Naive thymus-derived CD4-positive, alpha-beta T cell (primary cell): ENCODE measurements at regions not wholly inside any gene's neighbourhood (a gene's known extent, or its start where the extent isn't known, plus 50 kb on each side); places are given as distances from the start of the nearest gene placed in this dataset.

Experiments used
- ATAC-seq: fragments of 150-1000 bp; cut with Tn5 transposase; 2 replicates; pipeline ENCODE4 v1.10.0; 2021; ENCODE audit warnings: mild to moderate bottlenecking, moderate library complexity
- CTCF ChIA-PET: fragments of 350-600 bp; sonication (Branson Sonifier 250); formaldehyde crosslinking; loops from one replicate; lab custom pipeline; 2021; ENCODE audit warnings: antibody characterized with exemption; lab: Charles Lee
- POLR2A ChIA-PET: fragments of 350-600 bp; sonication (Branson Sonifier 250); formaldehyde crosslinking; loops from one replicate; lab custom pipeline; 2021; ENCODE audit warnings: antibody characterized with exemption, inconsistent platforms; lab: Charles Lee
- DNase-seq, 9 donors: peaks; one replicate each; pipeline versions ENCODE4 v3.0.0 to v3.0.0-alpha.2; 2020 to 2022; ENCODE audit warnings: mixed read lengths in 1 of 9
- H3K27ac ChIP-seq: one replicate; pipeline ENCODE4 v1.7.0; 2013; ENCODE audit warnings: mild to moderate bottlenecking, low read depth, low read length, moderate library complexity
- H3K27me3 ChIP-seq, 2 donors: one replicate each; pipeline ENCODE4 v1.7.0; 2013; ENCODE audit warnings: low read length in 2 of 2, mild to moderate bottlenecking in 2 of 2, moderate library complexity in 2 of 2; ENCODE audit not compliant: control insufficient read depth in 2 of 2, insufficient read depth in 2 of 2
- H3K36me3 ChIP-seq, 3 experiments: 1 replicate in 2 of 3; 2 replicates in 1 of 3; pipeline ENCODE4 v1.7.0; 2013; ENCODE audit warnings: low read length in 3 of 3, mild to moderate bottlenecking in 3 of 3, moderate library complexity in 1 of 3; ENCODE audit not compliant: insufficient read depth in 3 of 3, control insufficient read depth in 2 of 3
- H3K4me1 ChIP-seq, 2 donors: one replicate each; pipeline ENCODE4 v1.7.0; 2013; ENCODE audit warnings: low read length in 2 of 2, mild to moderate bottlenecking in 2 of 2, moderate library complexity in 1 of 2; ENCODE audit not compliant: control insufficient read depth in 2 of 2, insufficient read depth in 2 of 2
- H3K4me3 ChIP-seq: 2 replicates; pipeline ENCODE4 v1.7.0; 2013; ENCODE audit warnings: mild to moderate bottlenecking, low read length
- H3K9me3 ChIP-seq, 3 experiments: 1 replicate in 2 of 3; 2 replicates in 1 of 3; pipeline ENCODE4 v1.7.0; 2013; ENCODE audit warnings: low read length in 3 of 3; ENCODE audit not compliant: control insufficient read depth in 2 of 3
- H3K27ac Mint-ChIP-seq, 9 donors: one replicate each; pipeline ENCODE4 v1.8.0; 2020 to 2022; ENCODE audit warnings: mixed read lengths in 9 of 9, mild to moderate bottlenecking in 8 of 9, moderate library complexity in 5 of 9, inconsistent platforms in 2 of 9
- H3K27me3 Mint-ChIP-seq, 5 donors: one replicate each; pipeline ENCODE4 v1.8.0; 2021 to 2022; ENCODE audit warnings: mixed read lengths in 5 of 5, mild to moderate bottlenecking in 1 of 5
- H3K36me3 Mint-ChIP-seq, 5 donors: one replicate each; pipeline ENCODE4 v1.8.0; 2020 to 2022; ENCODE audit warnings: mixed read lengths in 5 of 5, mild to moderate bottlenecking in 3 of 5, inconsistent platforms in 1 of 5
- H3K4me1 Mint-ChIP-seq, 7 donors: one replicate each; pipeline ENCODE4 v1.8.0; 2020 to 2022; ENCODE audit warnings: mixed read lengths in 7 of 7, mild to moderate bottlenecking in 3 of 7, inconsistent platforms in 1 of 7
- H3K4me3 Mint-ChIP-seq, 10 donors: one replicate each; pipeline ENCODE4 v1.8.0; 2020 to 2022; ENCODE audit warnings: mild to moderate bottlenecking in 10 of 10, mixed read lengths in 10 of 10, moderate library complexity in 6 of 10, inconsistent platforms in 2 of 10
- H3K9me3 Mint-ChIP-seq, 11 donors: one replicate each; pipeline ENCODE4 v1.8.0; 2020 to 2022; ENCODE audit warnings: mixed read lengths in 11 of 11, mild to moderate bottlenecking in 4 of 11, inconsistent platforms in 1 of 11, moderate library complexity in 1 of 11
- intact Hi-C, 2 donors: fragments of 100-400 bp; cut with micrococcal nuclease; formaldehyde crosslinking; loops; one replicate each; pipeline ENCODE4 v1.15.1; 2023

GRCh38 chr4:175147233-175147632 lies 229.1 kb downstream of the ADAM29 start:
- Histone ChIP-seq H3K36me3 (no peaks in the 10 kb centered on the region), H3K9me3 (no peaks in the 10 kb centered on the region), H3K4me1 (no peaks in the 10 kb centered on the region), H3K4me3 (no peak overlapping the region), H3K27me3 (no peaks in the 10 kb centered on the region), H3K27ac (no peak overlapping the region)
- POLR2A ChIA-PET: no interaction called here
- intact Hi-C loops: no loop called here
- Mint-ChIP-seq H3K27me3 (no peaks in the 10 kb centered on the region), H3K4me3 (no peak overlapping the region), H3K9me3 (peaks cover 0 to 44% (median 5%) of the 10 kb centered on the region in 11 donors), H3K4me1 (no peaks in the 10 kb centered on the region), H3K36me3 (no peaks in the 10 kb centered on the region), H3K27ac (no peak overlapping the region)
- no peak for ATAC-seq
- CTCF ChIA-PET: no interaction called here
- DNase-seq: no peak

- no peaks in the 10 kb centered on the region for H3K4me1 ChIP-seq
- no peaks in the 10 kb centered on the region for H3K9me3 ChIP-seq
- H3K27ac ChIP-seq: no peak overlapping the region
- H3K36me3 ChIP-seq: no peaks in the 10 kb centered on the region
- H3K4me3 ChIP-seq: no peak overlapping the region
- H3K9me3 Mint-ChIP-seq: peaks cover 0 to 25% (median 3%) of the 10 kb centered on the region in 11 donors
- H3K27ac Mint-ChIP-seq: no peak overlapping the region
- ATAC-seq: no peak
- H3K27me3 ChIP-seq: no peaks in the 10 kb centered on the region
- no peak overlapping the region for H3K4me3 Mint-ChIP-seq
- intact Hi-C loops: no loop called here
- POLR2A ChIA-PET: no interaction called here
- no peaks in the 10 kb centered on the region for H3K4me1 Mint-ChIP-seq
- DNase-seq: no peak
- CTCF ChIA-PET: no interaction called here
- no peaks in the 10 kb centered on the region for H3K36me3 Mint-ChIP-seq
- H3K27me3 Mint-ChIP-seq: no peaks in the 10 kb centered on the region
Observed at GRCh38 chr4:175166020-175166419, 247.9 kb downstream of the ADAM29 start.

DNA sequence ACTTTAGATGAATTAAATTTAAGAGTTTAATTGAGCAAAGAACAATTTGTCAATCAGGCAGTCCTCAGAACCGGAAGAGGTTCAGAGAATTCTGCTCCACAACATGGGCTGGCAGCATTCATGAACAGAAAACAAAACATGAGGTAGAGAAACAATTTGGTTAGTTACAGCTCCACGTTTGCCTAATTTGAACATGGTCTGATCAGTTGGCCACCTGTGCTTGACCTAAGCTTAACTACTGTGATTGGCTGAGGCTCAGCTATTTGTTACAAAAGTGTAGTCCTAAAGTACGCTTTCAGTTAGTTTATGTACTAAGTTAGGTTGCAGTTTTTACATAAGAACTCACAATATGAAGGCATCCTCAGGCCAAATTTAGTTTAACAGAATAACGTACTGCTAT lies 258.6 kb downstream of the ADAM29 start:
- H3K36me3 Mint-ChIP-seq: no peaks in the 10 kb centered on the region
- POLR2A ChIA-PET: no interaction called here
- Histone ChIP-seq H3K27me3 (no peaks in the 10 kb centered on the region), H3K36me3 (no peaks in the 10 kb centered on the region), H3K9me3 (no peaks in the 10 kb centered on the region), H3K4me1 (no peaks in the 10 kb centered on the region), H3K27ac (no peak overlapping the region), H3K4me3 (no peak overlapping the region)
- H3K4me1 Mint-ChIP-seq: no peaks in the 10 kb centered on the region
- CTCF ChIA-PET: no interaction called here
- H3K27me3 Mint-ChIP-seq: no peaks in the 10 kb centered on the region
- H3K9me3 Mint-ChIP-seq: peaks cover 0 to 15% (median 4%) of the 10 kb centered on the region in 11 donors
- H3K4me3 Mint-ChIP-seq: no peak overlapping the region
- intact Hi-C loops: no loop called here
- H3K27ac Mint-ChIP-seq: no peak overlapping the region
- DNase-seq (no peak), ATAC-seq (no peak)

GRCh38 chr4:175190654-175191053 lies 272.5 kb downstream of the ADAM29 start:
- ATAC-seq: no peak
- no peaks in the 10 kb centered on the region for H3K36me3 Mint-ChIP-seq
- H3K27ac Mint-ChIP-seq: no peak overlapping the region
- no peaks in the 10 kb centered on the region for H3K36me3 ChIP-seq
- DNase-seq: no peak
- no peak overlapping the region for H3K27ac ChIP-seq
- no peaks in the 10 kb centered on the region for H3K9me3 ChIP-seq
- intact Hi-C loops: no loop called here
- no peaks in the 10 kb centered on the region for H3K4me1 ChIP-seq
- ChIA-PET POLR2A (no interaction called here), CTCF (no interaction called here)
- no peak overlapping the region for H3K4me3 ChIP-seq
- H3K4me3 Mint-ChIP-seq: no peak overlapping the region
- H3K9me3 Mint-ChIP-seq: peaks cover 0 to 12% (median 0%) of the 10 kb centered on the region in 11 donors
- H3K27me3 Mint-ChIP-seq: no peaks in the 10 kb centered on the region
- H3K4me1 Mint-ChIP-seq: no peaks in the 10 kb centered on the region
- no peaks in the 10 kb centered on the region for H3K27me3 ChIP-seq

GRCh38 chr4:175198056-175198455 lies 279.9 kb downstream of the ADAM29 start:
- CTCF ChIA-PET: no interaction called here
- ATAC-seq: no peak
- H3K27me3 ChIP-seq: no peaks in the 10 kb centered on the region
- no peaks in the 10 kb centered on the region for H3K4me1 Mint-ChIP-seq
- H3K4me1 ChIP-seq: no peaks in the 10 kb centered on the region
- H3K27ac ChIP-seq: no peak overlapping the region
- POLR2A ChIA-PET: no interaction called here
- H3K27me3 Mint-ChIP-seq: no peaks in the 10 kb centered on the region
- H3K4me3 ChIP-seq: no peak overlapping the region
- peaks cover 0 to 3% (median 0%) of the 10 kb centered on the region in 3 experiments for H3K9me3 ChIP-seq
- intact Hi-C loops: no loop called here
- no peak for DNase-seq
- peaks cover 0 to 4% (median 0%) of the 10 kb centered on the region in 11 donors for H3K9me3 Mint-ChIP-seq
- no peaks in the 10 kb centered on the region for H3K36me3 Mint-ChIP-seq
- no peak overlapping the region for H3K27ac Mint-ChIP-seq
- no peaks in the 10 kb centered on the region for H3K36me3 ChIP-seq
- no peak overlapping the region for H3K4me3 Mint-ChIP-seq

DNA sequence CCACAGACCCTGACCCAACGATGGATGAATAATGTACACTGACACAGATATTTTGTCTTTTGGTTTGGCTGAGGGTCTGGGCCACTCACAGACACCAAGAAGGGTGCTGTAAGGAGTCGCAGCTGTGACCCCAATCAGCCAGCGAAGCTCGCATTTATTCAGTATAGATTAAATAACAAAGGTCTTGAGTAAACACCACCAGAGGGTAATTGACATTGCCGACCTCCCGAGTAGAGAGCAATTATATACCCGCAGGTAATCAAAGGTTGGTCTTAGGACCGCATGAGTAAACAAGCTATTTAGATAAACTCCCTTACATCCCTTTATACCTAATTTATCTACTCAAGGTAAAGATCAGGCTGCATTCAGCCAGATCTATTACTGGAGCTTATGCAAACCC lies 297.1 kb downstream of the ADAM29 start:
- ChIA-PET POLR2A (no interaction called here), CTCF (no interaction called here)
- H3K9me3 ChIP-seq: peaks cover 0 to 13% (median 0%) of the 10 kb centered on the region in 3 experiments
- no peak overlapping the region for H3K27ac Mint-ChIP-seq
- no peaks in the 10 kb centered on the region for H3K27me3 Mint-ChIP-seq
- intact Hi-C loops: no loop called here
- no peaks in the 10 kb centered on the region for H3K4me1 ChIP-seq
- ATAC-seq: no peak
- no peaks in the 10 kb centered on the region for H3K36me3 ChIP-seq
- no peaks in the 10 kb centered on the region for H3K27me3 ChIP-seq
- H3K4me3 Mint-ChIP-seq: no peak overlapping the region
- no peak overlapping the region for H3K4me3 ChIP-seq
- H3K9me3 Mint-ChIP-seq: peaks cover 0 to 15% (median 6%) of the 10 kb centered on the region in 11 donors
- no peaks in the 10 kb centered on the region for H3K36me3 Mint-ChIP-seq
- DNase-seq: no peak
- H3K4me1 Mint-ChIP-seq: no peaks in the 10 kb centered on the region
- H3K27ac ChIP-seq: no peak overlapping the region

- no peak overlapping the region for H3K4me3 Mint-ChIP-seq
Observed at GRCh38 chr4:175215657-175216056, 297.5 kb downstream of the ADAM29 start.

More at GRCh38 chr4:175215657-175216056, 297.5 kb downstream of the ADAM29 start:
- Histone ChIP-seq H3K4me1 (no peaks in the 10 kb centered on the region), H3K9me3 (peaks cover 0 to 13% (median 0%) of the 10 kb centered on the region in 3 experiments), H3K36me3 (no peaks in the 10 kb centered on the region), H3K27ac (no peak overlapping the region), H3K4me3 (no peak overlapping the region), H3K27me3 (no peaks in the 10 kb centered on the region)
- ATAC-seq (no peak), DNase-seq (no peak)
- Mint-ChIP-seq H3K9me3 (peaks cover 0 to 14% (median 6%) of the 10 kb centered on the region in 11 donors), H3K4me1 (no peaks in the 10 kb centered on the region), H3K36me3 (no peaks in the 10 kb centered on the region), H3K27ac (no peak overlapping the region), H3K27me3 (no peaks in the 10 kb centered on the region)
- CTCF ChIA-PET: no interaction called here
- intact Hi-C loops: no loop called here
- POLR2A ChIA-PET: no interaction called here
